C1 segment of cervical spinal cord (tissue), 14 donors: ENCODE measurements at regions not wholly inside any gene's neighbourhood (a gene's known extent, or its start where the extent isn't known, plus 50 kb on each side); places are given as distances from the start of the nearest gene placed in this dataset.
A peak's percentile ranks its signal among the peaks of the same experiment; 100 is the strongest.

Experiments
- DNase-seq, 14 donors: peaks; one replicate each; lab custom pipeline; 2025; lab: John Stamatoyannopoulos, UW

DNA sequence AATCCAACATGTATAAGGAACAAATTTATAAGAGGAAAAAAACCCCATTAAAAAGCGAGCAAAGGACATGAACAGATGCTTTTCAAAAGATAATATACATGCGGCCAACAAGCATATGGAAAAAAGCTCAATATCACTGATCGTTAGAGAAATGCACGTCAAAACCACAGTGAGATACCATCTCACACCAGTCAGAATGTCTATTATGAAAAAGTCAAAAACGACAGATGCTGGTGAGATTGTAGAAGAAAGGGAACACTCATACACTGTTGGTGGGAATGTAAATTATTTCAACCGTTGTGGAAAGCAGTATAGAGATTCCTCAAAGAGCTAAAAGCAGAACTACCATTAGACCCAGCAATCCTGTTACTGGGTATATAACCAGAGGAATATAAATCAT is 465.4 kb downstream of the TMA16 start:
- DNase-seq = no peak

DNA sequence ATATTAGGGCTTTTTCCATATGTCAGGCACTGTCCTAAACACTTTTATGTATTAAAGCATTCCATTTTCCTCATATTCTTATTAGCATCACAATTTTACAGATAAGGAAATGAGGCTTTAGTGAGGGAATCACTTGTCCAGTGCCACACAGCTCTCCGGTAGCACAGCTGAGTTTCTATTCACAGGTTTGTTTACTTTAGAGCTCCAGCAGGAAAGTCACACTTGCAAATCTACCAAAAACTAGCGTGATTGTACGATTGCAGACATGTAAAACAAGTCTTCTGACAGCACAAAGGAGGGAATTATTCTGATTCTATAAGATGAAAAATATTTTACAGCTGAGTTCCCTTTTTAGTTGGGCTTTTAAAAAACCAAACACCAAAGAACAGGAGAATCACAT is 472.1 kb downstream of the TMA16 start:
- no peak for DNase-seq

- DNase-seq = no peak
Measured at GRCh38 chr4:163967263-163967662, 472.8 kb downstream of the TMA16 start.

GRCh38 chr4:163967710-163968109 is 473.2 kb downstream of the TMA16 start:
- no peak for DNase-seq

DNA sequence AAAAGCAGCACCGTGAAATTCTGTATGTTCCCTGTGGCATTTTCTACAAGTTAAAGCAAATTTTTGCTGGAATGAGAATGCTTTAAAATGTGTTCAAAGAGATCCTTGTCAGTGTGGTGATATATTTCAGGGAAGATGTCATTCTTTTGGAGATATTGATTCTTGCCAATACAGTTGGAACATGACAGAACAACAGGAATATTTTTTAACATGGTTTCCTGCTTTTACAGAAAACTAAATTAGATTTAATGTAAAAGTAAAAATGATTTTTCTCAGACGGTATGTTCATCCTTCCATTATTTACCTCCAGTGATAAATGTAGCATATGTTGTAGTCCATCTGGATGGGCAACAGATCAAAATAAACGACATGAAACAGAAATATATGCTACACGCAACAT is 474.8 kb downstream of the TMA16 start:
- DNase-seq = no peak

DNA sequence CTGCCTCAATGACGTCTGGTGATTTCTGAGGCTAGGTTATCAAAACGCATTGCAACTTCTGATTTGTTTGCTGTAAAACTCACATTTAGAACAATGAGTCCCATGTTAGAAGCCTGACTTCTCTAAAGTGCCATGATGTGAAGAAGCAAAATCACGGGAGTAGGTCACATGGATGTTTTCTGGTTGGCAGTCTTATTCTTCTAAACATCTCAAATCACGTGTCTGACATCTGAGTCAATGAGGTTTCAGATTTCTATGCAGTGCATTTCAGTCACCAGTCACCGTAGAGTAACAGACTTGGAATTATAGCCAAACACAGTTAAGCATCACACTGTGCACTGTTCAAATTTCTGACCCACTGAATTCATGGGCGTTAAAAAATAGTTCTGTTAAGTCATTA is 482.1 kb downstream of the TMA16 start:
- no peak for DNase-seq

DNA sequence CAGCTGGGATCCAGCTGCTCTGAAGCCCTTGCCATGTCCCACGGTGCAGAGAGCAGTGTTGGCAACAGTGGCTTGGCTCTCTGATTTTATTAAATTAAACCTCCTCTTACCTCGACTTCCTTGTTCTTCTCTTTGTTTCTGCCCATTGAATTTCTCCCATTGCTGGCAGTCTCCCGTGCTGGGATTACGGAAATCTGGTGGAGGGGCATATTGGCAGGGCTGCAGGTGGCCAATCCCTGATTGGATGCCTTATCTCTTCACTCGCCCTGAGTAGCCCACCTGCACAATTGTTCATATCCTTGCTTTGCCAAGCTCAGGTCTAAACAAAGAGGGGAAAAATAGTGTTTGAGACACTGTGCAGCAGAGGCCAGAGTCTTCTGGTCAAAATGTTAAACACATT is 493.9 kb downstream of the TMA16 start:
- DNase-seq = no peak

GRCh38 chr4:163988865-163989264 is 494.4 kb downstream of the TMA16 start:
- peak in 2 of 14 donors; percentile 0 to 4 for DNase-seq

- no peak for DNase-seq
Measured at GRCh38 chr4:163991298-163991865, 496.9 kb downstream of the TMA16 start.

- no peak for DNase-seq
Measured at GRCh38 chr4:164009435-164009834, 514.9 kb downstream of the TMA16 start.

DNA sequence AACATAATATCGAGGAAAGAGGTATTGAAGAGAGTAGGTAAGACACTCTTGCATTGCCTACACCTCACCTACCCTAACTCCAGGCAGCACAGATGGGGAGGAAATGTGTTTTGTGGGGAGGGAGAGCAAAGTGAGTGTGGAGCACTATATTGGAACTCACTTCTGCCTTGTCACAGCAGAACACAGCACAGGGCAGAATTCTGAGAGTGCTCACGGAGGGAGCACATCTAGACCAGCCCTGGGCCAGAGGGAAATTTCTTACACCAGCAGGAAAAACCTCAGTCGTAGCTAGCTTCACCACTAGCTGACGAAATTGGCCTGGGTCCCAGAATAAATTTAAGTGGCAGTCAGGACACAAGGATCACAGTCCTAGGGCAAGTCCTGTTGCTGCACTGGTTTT is 517.3 kb downstream of the TMA16 start:
- DNase-seq = no peak

- DNase-seq = peak in 2 of 14 donors; percentile 0 to 6
Measured at GRCh38 chr4:164012396-164013027, 518.0 kb downstream of the TMA16 start.

DNA sequence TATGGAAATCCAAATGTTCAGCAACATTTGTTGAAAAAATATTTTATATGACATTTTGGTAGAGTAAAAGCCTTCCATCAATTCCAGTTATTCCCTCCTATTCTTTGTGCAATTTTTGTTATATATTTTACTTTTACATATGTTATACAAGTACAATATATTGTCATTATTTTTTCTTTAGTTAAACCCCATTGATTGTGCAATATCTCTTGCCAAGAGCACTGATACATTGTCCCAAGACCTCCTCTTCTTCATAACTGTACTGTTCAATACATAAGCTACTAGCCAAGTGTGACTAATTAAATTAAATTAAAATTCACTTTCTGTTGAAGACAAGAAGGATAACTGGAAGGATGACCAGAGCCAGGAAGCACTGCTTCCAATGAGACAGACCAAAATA is 527.5 kb downstream of the TMA16 start:
- no peak for DNase-seq

DNA sequence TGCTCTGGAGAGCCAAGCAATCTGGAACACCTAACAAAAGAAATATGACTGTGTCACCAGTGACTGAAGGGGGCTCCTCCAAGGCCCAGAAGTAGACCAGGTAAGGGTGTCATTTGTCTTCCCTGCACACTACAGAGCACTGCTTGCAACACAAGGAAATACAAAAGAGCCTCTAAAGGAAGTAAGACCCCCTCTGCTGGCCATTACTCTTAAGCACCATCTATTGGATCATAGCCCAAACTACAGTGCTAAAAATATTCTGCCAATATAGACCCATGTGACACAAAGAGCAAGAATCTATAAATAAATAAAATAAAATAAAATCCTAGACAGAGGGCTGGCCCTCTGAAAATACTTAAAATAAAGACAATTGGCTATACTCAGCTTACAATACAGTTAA is 528.7 kb downstream of the TMA16 start:
- no peak for DNase-seq

DNA sequence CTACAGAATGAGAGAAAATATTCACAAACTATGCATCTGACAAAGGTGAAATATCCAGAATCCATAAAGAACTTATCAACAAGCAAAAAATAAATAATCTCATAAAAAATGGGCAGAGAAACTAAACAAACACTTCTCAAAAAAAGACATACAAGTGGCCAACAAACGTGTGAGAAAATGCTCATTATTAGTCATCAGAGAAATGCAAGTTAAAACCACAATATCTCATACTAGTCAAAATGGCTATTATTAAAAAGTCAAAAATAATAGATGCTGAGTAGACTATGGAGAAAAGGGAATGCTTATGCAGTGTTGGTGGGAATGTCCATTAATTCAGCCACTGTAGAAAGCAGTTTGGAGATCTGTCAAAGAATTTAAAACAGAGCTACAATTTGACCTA is 533.3 kb downstream of the TMA16 start:
- DNase-seq = no peak

DNA sequence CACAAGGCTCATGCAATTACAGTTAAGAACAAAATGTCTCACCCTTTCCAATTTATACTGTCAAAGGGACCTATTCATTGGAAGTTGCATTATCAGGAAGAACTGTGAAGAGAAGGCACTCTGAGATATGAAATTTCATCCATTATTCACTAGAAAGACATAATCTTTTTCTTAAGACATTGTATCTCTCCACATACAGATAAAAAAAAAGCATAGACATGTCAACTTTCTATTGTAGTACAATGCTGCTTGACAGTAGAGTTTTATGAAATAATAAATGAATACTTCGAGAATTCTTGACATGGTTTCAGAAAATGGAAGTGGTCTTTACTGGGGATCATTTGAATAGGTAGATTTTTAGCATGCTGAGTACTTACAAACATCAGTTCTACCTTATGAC is 545.0 kb downstream of the TMA16 start:
- DNase-seq = no peak

DNA sequence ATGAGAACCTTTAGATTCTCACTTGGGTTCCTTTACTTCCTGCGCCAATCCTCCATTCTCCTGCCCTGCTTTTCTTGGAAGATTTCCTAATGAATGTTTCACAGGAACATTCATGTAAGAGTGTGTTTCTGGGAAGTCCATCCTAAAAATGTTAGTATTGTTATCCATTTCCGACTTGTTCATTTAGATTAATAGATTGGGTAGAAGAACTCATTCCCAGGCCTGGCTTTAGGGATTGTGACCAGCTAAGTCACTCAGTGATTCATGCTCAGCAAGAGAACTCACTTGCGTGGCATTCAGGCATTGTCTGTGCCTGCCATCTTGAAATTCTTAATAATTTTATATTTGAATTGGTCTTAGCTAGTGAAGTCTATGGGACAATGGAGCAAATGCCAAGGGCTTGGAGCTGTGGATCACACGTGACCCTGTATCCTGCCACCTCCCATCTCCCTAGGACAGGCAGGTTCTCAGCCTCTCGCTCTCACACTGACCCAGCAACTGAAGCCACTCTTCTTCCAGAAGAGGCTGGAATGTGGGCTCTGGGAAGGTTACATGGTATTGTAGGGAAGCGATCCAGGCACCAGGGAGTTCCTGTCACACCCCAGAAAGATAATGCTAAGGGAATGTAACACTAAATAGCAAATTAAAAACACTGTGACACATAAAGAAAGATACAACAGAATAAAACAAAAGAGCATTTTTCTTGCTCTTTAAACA is 562.1 kb downstream of the TMA16 start:
- DNase-seq = no peak

GRCh38 chr4:164058776-164059445 is 564.4 kb downstream of the TMA16 start:
- no peak for DNase-seq

DNA sequence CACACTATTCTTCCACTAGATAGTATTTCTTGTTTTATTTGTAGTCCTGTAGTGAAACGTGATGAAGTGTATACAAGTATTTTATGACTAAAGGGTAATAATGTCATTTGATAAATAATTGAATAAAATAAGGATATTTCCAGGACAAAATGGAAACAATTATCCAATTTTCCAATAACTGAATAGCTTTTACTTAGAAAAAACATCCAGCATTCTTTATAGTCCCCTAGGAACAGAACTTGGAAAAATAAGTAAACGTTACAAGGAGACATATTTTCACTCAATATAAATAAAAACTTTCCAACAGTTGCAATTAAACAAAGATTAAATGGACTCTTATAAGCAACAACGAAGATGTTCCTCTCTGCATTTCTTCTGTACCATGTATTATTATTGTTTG is 566.0 kb downstream of the TMA16 start:
- no peak for DNase-seq

GRCh38 chr4:164068392-164068791 is 573.9 kb downstream of the TMA16 start:
- DNase-seq = no peak

DNA sequence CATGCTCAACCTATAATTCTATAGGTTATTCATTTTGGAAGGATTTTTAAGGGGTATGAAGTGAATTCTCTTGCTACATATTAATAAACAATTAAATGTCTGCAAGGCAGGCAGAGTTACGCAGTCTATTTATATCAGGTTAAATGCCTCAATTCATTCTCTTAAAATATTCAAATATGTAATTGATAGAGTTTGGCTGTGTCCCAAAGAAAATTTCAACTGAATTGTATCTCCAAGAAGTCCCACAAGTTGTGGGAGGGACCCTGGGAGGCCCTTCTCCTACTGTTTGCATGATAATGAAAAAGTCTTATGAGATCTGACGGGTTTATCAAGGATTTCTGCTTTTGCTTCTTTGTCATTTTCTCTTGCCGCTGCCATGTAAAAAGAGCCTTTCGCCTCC is 576.1 kb downstream of the TMA16 start:
- DNase-seq = no peak

GRCh38 chr4:164081371-164081770 is 586.9 kb downstream of the TMA16 start:
- DNase-seq = no peak

GRCh38 chr4:164081801-164082200 is 587.3 kb downstream of the TMA16 start:
- DNase-seq = no peak
